ENCODE measurements at regions not wholly inside any gene's neighbourhood (a gene's known extent, or its start where the extent isn't known, plus 50 kb on each side); places are given as distances from the start of the nearest gene placed in this dataset.

GRCh38 chr2:103232865-103233264, 471.0 kb downstream of the TMEM182 start:
- no peaks in the 10 kb centered on the region for H3K4me1 ChIP-seq
- H3K4me3 ChIP-seq, result no peak overlapping the region
- H3K27me3 ChIP-seq, result no peaks in the 10 kb centered on the region
- no peak for DNase-seq
- intact Hi-C loops (cut with DNase I), result no loop called here
- H3K36me3 ChIP-seq, result no peaks in the 10 kb centered on the region
- TF ChIP-seq CTCF (IDR thresholded peaks at IDR 0.05), result no peak
- H3K27ac ChIP-seq, result no peak overlapping the region
- H3K9me3 ChIP-seq, result no peaks in the 10 kb centered on the region
- H3K9ac ChIP-seq (ENCODE audit: low read depth in 2 of 2, low read length in 2 of 2), result no peak overlapping the region

GRCh38 chr2:103233691-103234090, 471.9 kb downstream of the TMEM182 start:
- intact Hi-C loops (cut with DNase I), result no loop called here
- no peaks in the 10 kb centered on the region for H3K9me3 ChIP-seq
- H3K36me3 ChIP-seq, result no peaks in the 10 kb centered on the region
- H3K27me3 ChIP-seq, result no peaks in the 10 kb centered on the region
- no peaks in the 10 kb centered on the region for H3K4me1 ChIP-seq
- no peak overlapping the region for H3K4me3 ChIP-seq
- DNase-seq, result no peak
- no peak for TF ChIP-seq CTCF (IDR thresholded peaks at IDR 0.05)
- H3K9ac ChIP-seq (ENCODE audit: low read depth in 2 of 2, low read length in 2 of 2), result no peak overlapping the region
- no peak overlapping the region for H3K27ac ChIP-seq

- no peaks in the 10 kb centered on the region for H3K27me3 ChIP-seq
- intact Hi-C loops (cut with DNase I), result no loop called here
- no peak for DNase-seq
- no peaks in the 10 kb centered on the region for H3K9me3 ChIP-seq
- no peak overlapping the region for H3K27ac ChIP-seq
- H3K9ac ChIP-seq (ENCODE audit: low read depth in 2 of 2, low read length in 2 of 2), result no peak overlapping the region
- H3K36me3 ChIP-seq, result no peaks in the 10 kb centered on the region
- TF ChIP-seq CTCF (IDR thresholded peaks at IDR 0.05), result no peak
- no peak overlapping the region for H3K4me3 ChIP-seq
- H3K4me1 ChIP-seq, result no peaks in the 10 kb centered on the region
Observed at GRCh38 chr2:103235283-103235682, 473.5 kb downstream of the TMEM182 start.

- intact Hi-C loops (cut with DNase I), result no loop called here
- DNase-seq, result no peak
- H3K4me1 ChIP-seq, result no peaks in the 10 kb centered on the region
Observed at GRCh38 chr2:103249462-103249861, 487.6 kb downstream of the TMEM182 start.

GRCh38 chr2:103252781-103253180, 490.9 kb downstream of the TMEM182 start:
- no peaks in the 10 kb centered on the region for H3K27me3 ChIP-seq
- no peaks in the 10 kb centered on the region for H3K9me3 ChIP-seq
- H3K9ac ChIP-seq (ENCODE audit: low read depth in 2 of 2, low read length in 2 of 2), result no peak overlapping the region
- no peaks in the 10 kb centered on the region for H3K36me3 ChIP-seq
- H3K4me3 ChIP-seq, result no peak overlapping the region
- intact Hi-C loops (cut with DNase I), result no loop called here
- H3K4me1 ChIP-seq, result no peaks in the 10 kb centered on the region
- no peak for TF ChIP-seq CTCF (IDR thresholded peaks at IDR 0.05)
- H3K27ac ChIP-seq, result no peak overlapping the region
- no peak for DNase-seq

More at GRCh38 chr2:103249462-103249861, 487.6 kb downstream of the TMEM182 start:
- H3K9ac ChIP-seq (ENCODE audit: low read depth in 2 of 2, low read length in 2 of 2), result no peak overlapping the region
- no peaks in the 10 kb centered on the region for H3K9me3 ChIP-seq
- H3K4me3 ChIP-seq, result no peak overlapping the region
- no peaks in the 10 kb centered on the region for H3K27me3 ChIP-seq
- H3K27ac ChIP-seq, result no peak overlapping the region
- TF ChIP-seq CTCF (IDR thresholded peaks at IDR 0.05), result no peak
- H3K36me3 ChIP-seq, result no peaks in the 10 kb centered on the region

- Histone ChIP-seq H3K9ac (ENCODE audit: low read depth in 2 of 2, low read length in 2 of 2) (no peak overlapping the region), H3K27ac (no peak overlapping the region), H3K4me3 (no peak overlapping the region), H3K4me1 (no peaks in the 10 kb centered on the region), H3K36me3 (no peaks in the 10 kb centered on the region), H3K27me3 (no peaks in the 10 kb centered on the region), H3K9me3 (no peaks in the 10 kb centered on the region)
- no peak for TF ChIP-seq CTCF (IDR thresholded peaks at IDR 0.05)
- DNase-seq, result no peak
- intact Hi-C loops (cut with DNase I), result no loop called here
Observed at GRCh38 chr2:103254611-103255010, 492.8 kb downstream of the TMEM182 start.

Data from colonic mucosa (tissue), 4 donors.